ENCODE measurements at regions not wholly inside any gene's neighbourhood (a gene's known extent, or its start where the extent isn't known, plus 50 kb on each side); places are given as distances from the start of the nearest gene placed in this dataset.

GRCh38 chr6:95186710-95187109 is 390.6 kb upstream of the MANEA start:
- ChIA-PET POLR2A (no interaction called here), CTCF (interaction anchor here (1.6 kb wide), 1 partner anchor 10 kb away, joined by 5 read pairs; no protein-coding TSS in a partner anchor)

GRCh38 chr6:95197590-95197989 is 379.7 kb upstream of the MANEA start:
- no peak for DNase-seq (ENCODE audit: extremely low spot score)
- ChIA-PET POLR2A (no interaction called here), CTCF (interaction anchor here (1.5 kb wide), 1 partner anchor 10 kb away, joined by 5 read pairs; no protein-coding TSS in a partner anchor)
- TF ChIP-seq CTCF (IDR thresholded peaks at IDR 0.05; ENCODE audit: control extremely low read depth, extremely low read depth, low read depth, missing control alignments), result no peak

More at GRCh38 chr6:95186710-95187109, 390.6 kb upstream of the MANEA start:
- DNase-seq (ENCODE audit: extremely low spot score), result no peak
- TF ChIP-seq CTCF (IDR thresholded peaks at IDR 0.05; ENCODE audit: control extremely low read depth, extremely low read depth, low read depth, missing control alignments), result no peak

GRCh38 chr6:95203153-95203754 is 374.1 kb upstream of the MANEA start:
- POLR2A ChIA-PET, result no interaction called here

GRCh38 chr6:95204178-95204577 is 373.2 kb upstream of the MANEA start:
- DNase-seq (ENCODE audit: extremely low spot score), result no peak
- ChIA-PET POLR2A (no interaction called here), CTCF (interaction anchor here (0.6 to 2.4 kb wide), 5 partner anchors 19 to 1264 kb away, joined by 3 to 6 read pairs (median 3); no protein-coding TSS in a partner anchor)
- no peak for TF ChIP-seq CTCF (IDR thresholded peaks at IDR 0.05; ENCODE audit: control extremely low read depth, extremely low read depth, low read depth, missing control alignments)

More at GRCh38 chr6:95203153-95203754, 374.1 kb upstream of the MANEA start:
- CTCF ChIA-PET, result interaction anchor here (0.8 to 2.4 kb wide), 13 partner anchors 10 to 87 kb away, joined by 3 to 15 read pairs (median 4); no protein-coding TSS in a partner anchor
- TF ChIP-seq CTCF (IDR thresholded peaks at IDR 0.05; ENCODE audit: control extremely low read depth, extremely low read depth, low read depth, missing control alignments), result peak; percentile 48
- peak; percentile 11 for DNase-seq (ENCODE audit: extremely low spot score)

GRCh38 chr6:95208621-95209020 is 368.7 kb upstream of the MANEA start:
- DNase-seq (ENCODE audit: extremely low spot score), result no peak
- no peak for TF ChIP-seq CTCF (IDR thresholded peaks at IDR 0.05; ENCODE audit: control extremely low read depth, extremely low read depth, low read depth, missing control alignments)
- CTCF ChIA-PET, result no interaction called here
- POLR2A ChIA-PET, result no interaction called here

- POLR2A ChIA-PET, result no interaction called here
- DNase-seq (ENCODE audit: extremely low spot score), result no peak
- CTCF ChIA-PET, result no interaction called here
- TF ChIP-seq CTCF (IDR thresholded peaks at IDR 0.05; ENCODE audit: control extremely low read depth, extremely low read depth, low read depth, missing control alignments), result no peak
Measured at GRCh38 chr6:95209074-95209473, 368.3 kb upstream of the MANEA start.
